ENCODE measurements at regions not wholly inside any gene's neighbourhood (a gene's known extent, or its start where the extent isn't known, plus 50 kb on each side); places are given as distances from the start of the nearest gene placed in this dataset.

GRCh38 chr17:73694491-73694890 lies 50.2 kb upstream of the SDK2 start:
- no peak for DNase-seq (ENCODE audit: low read depth in 3 of 3)

- DNase-seq (ENCODE audit: low read depth in 3 of 3) = no peak
Measured at GRCh38 chr17:73695035-73695738, 50.9 kb upstream of the SDK2 start.

GRCh38 chr17:73696251-73696650 lies 52.0 kb upstream of the SDK2 start:
- no peak for DNase-seq (ENCODE audit: low read depth in 3 of 3)

GRCh38 chr17:73697872-73698271 lies 53.6 kb upstream of the SDK2 start:
- DNase-seq (ENCODE audit: low read depth in 3 of 3) = no peak

GRCh38 chr17:73698966-73699365 lies 54.7 kb upstream of the SDK2 start:
- DNase-seq (ENCODE audit: low read depth in 3 of 3) = no peak

GRCh38 chr17:73701701-73702100 lies 57.5 kb upstream of the SDK2 start:
- no peak for DNase-seq (ENCODE audit: low read depth in 3 of 3)

- no peak for DNase-seq (ENCODE audit: low read depth in 3 of 3)
Measured at GRCh38 chr17:73703192-73703591, 58.9 kb upstream of the SDK2 start.

GRCh38 chr17:73703917-73704316 lies 59.7 kb upstream of the SDK2 start:
- DNase-seq (ENCODE audit: low read depth in 3 of 3) = no peak

- no peak for DNase-seq (ENCODE audit: low read depth in 3 of 3)
Measured at GRCh38 chr17:73705594-73705993, 61.3 kb upstream of the SDK2 start.

GRCh38 chr17:73706428-73706827 lies 62.2 kb upstream of the SDK2 start:
- no peak for DNase-seq (ENCODE audit: low read depth in 3 of 3)

GRCh38 chr17:73706858-73707257 lies 62.6 kb upstream of the SDK2 start:
- DNase-seq (ENCODE audit: low read depth in 3 of 3) = no peak

- DNase-seq (ENCODE audit: low read depth in 3 of 3) = no peak
Measured at GRCh38 chr17:73707358-73707757, 63.1 kb upstream of the SDK2 start.

GRCh38 chr17:73710095-73710592 lies 65.9 kb upstream of the SDK2 start:
- DNase-seq (ENCODE audit: low read depth in 3 of 3) = peak; percentile 38 to 56 (median 55)

- DNase-seq (ENCODE audit: low read depth in 3 of 3) = no peak
Measured at GRCh38 chr17:73711184-73711583, 66.9 kb upstream of the SDK2 start.

- DNase-seq (ENCODE audit: low read depth in 3 of 3) = no peak
Measured at GRCh38 chr17:73711916-73712315, 67.7 kb upstream of the SDK2 start.

- DNase-seq (ENCODE audit: low read depth in 3 of 3) = no peak
Measured at GRCh38 chr17:73713136-73713535, 68.9 kb upstream of the SDK2 start.

- no peak for DNase-seq (ENCODE audit: low read depth in 3 of 3)
Measured at GRCh38 chr17:73715769-73716168, 71.5 kb upstream of the SDK2 start.

GRCh38 chr17:73717690-73718089 lies 73.4 kb upstream of the SDK2 start:
- no peak for DNase-seq (ENCODE audit: low read depth in 3 of 3)

- DNase-seq (ENCODE audit: low read depth in 3 of 3) = no peak
Measured at GRCh38 chr17:73718362-73718761, 74.1 kb upstream of the SDK2 start.

GRCh38 chr17:73718912-73719311 lies 74.7 kb upstream of the SDK2 start:
- DNase-seq (ENCODE audit: low read depth in 3 of 3) = no peak

GRCh38 chr17:73719588-73720071 lies 75.4 kb upstream of the SDK2 start:
- DNase-seq (ENCODE audit: low read depth in 3 of 3) = no peak

GRCh38 chr17:73720187-73720834 lies 76.1 kb upstream of the SDK2 start:
- DNase-seq (ENCODE audit: low read depth in 3 of 3) = no peak

- DNase-seq (ENCODE audit: low read depth in 3 of 3) = no peak
Measured at GRCh38 chr17:73722165-73722564, 77.9 kb upstream of the SDK2 start.
